Activated CD8-positive, alpha-beta memory T cell treated with anti-CD3 and anti-CD28 coated beads for 4 hours (primary cell): ENCODE measurements at regions not wholly inside any gene's neighbourhood (a gene's known extent, or its start where the extent isn't known, plus 50 kb on each side); places are given as distances from the start of the nearest gene placed in this dataset.
"Not testable (repeated sequence)": the region's sequence is repeated elsewhere in the genome, so short reads cannot be mapped to it uniquely, and the experiment has no call there.

Experiments
- DNase-seq, 2 donors: peaks; one replicate each; pipeline ENCODE4 v3.0.0-alpha.2; 2020; ENCODE audit warnings: low read depth in 2 of 2

DNA sequence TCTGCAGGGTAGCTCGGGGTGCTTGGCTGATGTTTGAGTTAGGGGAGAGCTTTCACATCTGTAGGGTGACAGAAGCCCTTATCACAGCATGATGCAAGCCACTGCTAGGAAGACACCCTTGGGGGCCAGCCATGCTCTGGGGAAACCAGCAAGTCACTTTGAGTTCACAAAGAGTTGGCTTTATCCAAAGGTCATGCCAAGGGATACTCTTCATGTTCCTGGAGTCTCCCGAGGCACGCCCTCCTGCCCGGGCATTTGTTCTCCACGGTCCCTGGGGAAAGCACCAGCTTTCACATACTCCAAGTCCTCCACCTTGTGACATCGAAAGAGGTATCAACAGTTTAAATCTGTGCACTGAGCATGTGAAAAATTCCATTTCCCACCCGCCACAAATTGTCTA is 227.7 kb downstream of the VAPA start:
- DNase-seq: no peak

DNA sequence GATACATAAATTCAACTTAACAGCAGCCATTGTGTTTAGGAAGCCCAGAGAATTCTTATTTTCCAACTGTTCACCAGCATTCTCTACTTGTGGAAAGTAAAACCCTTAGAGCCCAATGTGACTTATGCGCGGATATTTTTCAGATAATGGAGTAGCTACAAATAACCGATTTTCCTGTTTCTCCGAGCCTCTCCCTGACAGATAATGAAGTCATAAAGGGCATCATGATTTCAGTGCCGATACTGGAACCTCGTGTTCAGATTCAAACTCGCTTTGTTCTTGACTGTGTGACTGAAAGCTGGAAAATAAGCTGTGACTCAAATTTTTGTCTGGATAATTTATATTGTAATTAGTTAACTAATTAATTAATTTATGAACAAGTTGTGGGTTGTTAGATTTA is 228.2 kb downstream of the VAPA start:
- DNase-seq: no peak

DNA sequence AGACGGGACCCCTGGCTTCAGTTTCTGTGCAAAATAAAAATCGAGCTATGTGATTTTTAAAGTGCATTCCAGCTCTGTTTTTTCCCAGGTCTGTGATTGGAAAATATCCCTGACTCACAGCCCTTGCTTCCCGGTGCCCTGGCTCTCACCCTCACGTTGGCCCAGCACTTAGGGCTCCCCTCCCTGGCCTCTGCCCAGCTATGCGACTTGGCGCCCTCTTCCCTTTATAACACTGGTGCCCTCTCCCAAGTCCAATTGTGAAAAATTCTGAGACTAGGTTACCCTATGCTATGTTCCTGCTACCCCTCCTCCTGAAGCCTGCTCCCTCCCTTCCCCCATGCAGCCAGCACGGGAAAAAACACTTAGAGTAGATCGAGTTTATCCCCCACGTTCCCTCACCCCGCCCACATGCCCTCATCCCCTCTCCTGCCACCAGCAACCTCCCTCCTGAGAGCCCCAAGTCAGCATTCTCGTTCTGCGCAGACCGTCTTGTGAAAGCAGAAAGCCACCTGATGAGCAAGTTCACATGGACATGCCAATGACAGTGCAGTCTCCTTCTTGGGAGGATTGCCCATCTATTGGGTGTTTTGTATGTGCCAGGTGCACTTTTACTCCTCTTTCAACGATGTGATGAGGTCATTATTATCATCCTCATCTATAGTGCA is 228.8 kb downstream of the VAPA start:
- no peak for DNase-seq

DNA sequence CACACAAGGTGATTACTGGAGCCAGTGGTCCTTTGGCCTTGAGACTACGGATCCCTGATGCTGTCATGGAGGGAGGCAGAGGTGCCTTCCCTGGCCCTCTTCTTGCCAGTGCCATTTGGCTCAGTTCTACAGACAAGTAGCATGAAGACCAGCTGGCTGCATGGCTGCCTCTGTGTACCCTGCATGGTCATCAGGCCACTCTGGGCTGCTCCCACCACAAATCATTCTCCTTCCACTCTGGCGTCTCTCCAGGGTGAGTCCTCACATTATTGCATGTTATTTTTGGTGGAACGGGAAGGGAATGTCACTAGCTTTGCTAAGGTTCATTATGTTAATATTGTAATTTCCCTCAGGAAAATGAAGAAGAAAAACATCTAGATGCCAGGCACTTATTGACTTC is 229.8 kb downstream of the VAPA start:
- no peak for DNase-seq

DNA sequence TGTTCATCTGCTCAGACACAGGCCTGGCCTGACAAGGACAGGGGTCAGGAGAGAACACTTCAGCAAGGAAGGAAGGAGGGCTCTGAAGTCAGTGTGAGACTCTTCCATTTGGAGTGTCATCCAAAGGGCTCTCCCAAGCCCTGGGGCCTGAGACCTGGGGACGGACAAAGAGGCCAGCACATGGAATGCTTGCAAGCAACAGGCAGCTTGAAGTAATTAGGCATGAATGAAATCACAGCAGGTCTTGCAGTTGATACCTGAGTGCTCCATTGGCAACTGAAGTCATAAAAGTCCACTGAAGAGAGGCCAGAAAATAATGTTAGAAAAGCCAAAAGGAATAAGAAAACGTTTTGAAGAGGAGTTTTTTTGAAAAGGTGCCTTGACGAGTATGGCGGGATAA is 231.7 kb downstream of the VAPA start:
- DNase-seq: no peak

DNA sequence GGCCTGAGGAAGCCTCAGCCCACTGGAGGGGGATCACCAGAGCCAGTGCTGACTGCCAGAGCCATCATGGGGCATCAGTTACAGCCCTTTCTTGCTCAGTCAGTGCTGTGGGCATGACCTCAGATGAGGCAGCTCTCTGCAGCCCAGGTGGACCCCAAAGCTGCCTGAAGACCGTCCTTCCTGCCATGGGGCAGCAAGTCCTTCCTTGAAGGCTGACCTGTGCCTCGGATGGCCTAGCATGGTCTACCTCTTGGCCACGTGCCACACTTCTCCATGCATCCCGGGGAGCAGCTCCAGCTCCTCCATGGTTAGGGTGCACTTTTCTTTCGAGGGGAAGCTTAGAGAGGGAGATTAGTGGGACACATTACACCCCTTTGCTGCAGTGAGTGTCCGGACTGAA is 233.4 kb downstream of the VAPA start:
- DNase-seq: no peak

DNA sequence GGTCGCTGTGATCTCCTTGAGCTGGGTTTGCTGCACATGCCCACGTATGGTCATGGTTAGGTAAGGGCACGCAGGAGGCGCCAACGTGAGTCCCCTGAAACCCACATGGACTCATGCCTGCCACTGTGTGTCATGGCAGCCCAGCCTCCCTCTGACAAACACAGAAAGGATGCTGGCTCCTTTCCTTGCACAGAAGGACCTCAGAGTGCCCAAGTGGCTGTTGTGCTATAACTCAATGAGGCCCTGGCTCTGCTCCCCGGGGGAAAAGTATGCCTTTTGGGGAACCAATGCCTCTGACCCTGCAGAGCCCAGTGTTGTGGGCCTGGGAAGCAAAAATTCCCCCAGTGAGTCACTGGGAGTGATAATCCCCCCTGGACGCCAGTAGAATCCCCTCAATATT is 233.9 kb downstream of the VAPA start:
- DNase-seq: no peak

DNA sequence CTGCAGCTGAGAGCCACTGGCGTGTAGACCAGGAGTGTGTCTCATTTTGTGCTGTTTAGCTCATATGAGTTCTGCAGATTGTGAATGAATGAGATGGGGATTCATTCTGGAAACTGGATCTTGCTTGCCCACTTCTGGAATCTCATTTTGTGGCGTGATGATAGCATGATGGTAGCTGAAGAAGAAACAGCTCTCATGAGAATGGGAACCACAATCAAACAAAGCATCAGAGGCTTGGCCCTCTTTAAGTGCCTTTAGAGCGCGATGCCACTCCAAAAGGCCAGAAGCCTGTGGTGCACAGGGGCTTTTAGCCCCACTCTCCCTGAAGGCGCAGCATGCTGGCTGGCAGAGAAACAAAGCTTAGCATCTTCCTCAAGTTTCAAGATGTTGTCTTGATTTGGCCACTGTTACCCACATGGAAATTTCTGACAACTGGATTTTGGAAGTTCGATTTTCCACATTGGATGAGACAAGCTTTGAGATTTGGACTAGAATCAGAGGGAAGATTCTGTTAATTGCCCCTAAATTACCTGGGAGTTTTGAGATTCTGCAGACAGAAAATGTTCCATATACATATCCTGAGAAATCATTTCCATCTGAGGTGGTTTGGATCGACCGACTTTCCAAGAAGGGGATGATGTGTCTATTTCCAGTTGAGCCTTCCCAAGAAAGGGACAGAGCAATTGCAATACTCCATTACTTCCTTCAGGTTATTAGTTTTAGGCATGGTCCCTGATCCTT is 234.5 kb downstream of the VAPA start:
- DNase-seq: no peak

DNA sequence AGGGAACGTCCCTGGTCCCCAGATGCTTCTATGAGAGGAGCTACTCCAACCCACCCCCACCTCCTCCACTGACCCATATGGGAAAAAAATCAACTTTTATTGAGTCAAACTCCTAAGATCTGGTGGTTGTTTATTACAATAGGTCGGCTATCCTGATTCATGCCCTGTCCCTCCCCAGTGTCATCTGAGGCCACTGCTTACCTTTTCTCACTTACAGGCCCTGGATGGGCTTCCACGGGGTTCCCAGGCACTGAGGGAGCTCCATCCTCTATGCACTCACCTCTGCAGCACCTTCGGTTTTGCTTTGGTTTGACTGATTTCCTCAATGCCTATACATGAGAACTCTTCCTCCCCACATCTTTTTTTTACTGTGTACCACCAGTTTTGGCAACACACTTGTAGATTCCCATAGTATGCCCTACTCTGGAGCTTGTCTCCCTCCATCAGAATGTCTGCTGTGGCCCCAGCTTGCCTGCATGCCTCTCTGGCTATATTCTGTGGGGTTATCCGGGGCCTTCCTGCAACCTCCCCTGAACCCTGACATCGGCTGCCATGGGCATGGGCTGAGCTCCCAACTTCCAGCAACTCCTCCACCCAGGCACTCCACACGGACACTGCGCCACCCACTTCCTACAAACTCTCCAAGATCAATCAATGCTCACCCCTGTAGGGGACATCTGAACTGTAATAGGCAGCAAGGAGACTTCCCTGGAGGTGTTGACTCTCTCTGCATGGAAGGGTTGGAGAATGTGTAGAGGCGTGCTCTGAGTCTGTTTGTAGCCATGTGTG is 236.1 kb downstream of the VAPA start:
- DNase-seq: no peak

DNA sequence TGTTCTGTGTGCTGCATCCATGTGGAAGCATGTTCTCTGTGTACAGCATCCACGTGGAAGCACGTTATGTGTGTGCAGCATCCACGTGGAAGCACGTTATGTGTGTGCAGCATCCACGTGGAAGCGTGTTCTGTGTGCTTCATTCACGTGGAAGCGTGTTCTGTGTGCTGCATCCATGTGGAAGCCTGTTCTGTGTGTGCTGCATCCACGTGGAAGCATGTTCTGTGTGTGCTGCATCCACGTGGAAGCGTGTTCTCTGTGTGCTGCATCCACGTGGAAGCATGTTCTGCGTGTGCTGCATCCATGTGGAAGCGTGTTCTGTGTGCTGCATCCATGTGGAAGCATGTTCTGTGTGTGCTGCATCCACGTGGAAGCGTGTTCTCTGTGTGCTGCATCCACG is 236.8 kb downstream of the VAPA start:
- DNase-seq: not testable (repeated sequence)

DNA sequence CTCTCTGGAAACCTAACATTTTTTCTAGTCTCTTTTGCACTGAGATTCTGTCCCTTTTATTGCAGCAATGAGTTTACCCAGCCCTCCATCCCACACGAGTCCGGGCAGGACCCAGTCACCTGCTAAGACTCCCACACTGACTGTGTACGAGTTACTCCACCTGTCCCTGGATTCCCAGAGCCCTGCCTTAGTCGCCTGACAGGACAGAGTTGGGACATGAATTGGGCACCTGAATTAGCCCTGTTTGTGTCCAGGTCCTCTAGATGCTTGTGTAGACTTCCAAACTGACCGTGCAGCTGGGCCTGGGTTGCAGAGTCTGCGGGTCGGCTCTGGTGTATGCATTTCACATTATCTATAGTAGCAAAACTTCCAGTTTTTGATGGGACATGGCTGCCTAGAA is 238.7 kb downstream of the VAPA start:
- no peak for DNase-seq

DNA sequence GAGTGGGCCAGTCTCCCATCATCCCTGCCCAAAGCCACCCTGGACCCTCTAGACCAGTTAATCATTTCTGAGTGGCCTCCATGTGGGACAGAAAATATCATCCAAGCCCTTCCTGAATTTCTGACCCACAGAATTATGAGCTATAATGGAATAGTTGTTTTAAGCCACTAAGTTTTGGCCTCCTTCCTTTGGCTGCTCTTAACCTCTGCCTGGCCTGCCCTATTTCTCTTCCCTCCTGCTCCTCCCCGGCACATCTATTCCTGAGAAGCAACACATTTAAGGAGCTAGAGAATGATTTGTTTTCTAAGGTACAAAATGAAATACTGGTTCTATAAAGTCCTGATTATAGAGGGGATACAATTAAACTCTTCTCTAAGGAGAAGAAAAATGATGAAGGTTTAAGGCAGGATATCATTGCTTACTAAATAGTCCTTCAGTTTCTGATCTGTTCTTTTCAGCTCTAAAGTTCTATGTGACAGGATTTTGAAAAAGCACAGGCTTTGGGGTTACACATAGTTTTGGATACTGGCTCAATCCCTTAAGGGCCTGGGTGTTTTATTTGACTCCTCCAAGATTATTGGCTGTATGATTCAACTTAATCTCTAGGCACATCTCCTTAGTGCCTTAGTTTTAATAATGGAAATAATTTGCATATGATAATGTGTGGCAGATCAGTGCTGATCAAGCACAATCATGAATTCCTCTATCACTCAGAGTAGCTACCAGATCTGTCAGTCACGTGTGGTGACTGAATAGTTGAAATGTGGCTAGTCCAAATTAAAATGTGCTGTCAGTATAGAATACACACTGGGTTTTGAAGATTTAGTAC is 240.3 kb downstream of the VAPA start:
- DNase-seq: no peak

DNA sequence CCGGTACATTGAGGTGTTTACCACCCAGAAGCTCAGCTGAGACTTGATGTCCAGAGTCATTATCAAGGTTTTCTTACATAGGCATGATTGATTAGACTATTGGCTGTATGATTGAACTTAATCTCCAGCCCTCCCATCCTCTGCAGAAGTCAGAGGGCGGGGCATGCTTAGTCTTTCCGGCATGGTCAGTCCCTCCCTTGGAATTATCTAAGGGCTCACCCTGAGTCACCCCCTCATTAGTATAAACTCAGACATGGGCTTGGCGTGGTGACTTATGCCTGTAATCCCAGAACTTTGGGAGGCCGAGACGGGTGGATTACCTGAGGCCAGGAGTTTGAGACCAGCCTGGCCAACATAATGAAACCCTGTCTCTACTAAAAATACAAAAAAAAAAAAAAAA is 243.9 kb downstream of the VAPA start:
- no peak for DNase-seq

DNA sequence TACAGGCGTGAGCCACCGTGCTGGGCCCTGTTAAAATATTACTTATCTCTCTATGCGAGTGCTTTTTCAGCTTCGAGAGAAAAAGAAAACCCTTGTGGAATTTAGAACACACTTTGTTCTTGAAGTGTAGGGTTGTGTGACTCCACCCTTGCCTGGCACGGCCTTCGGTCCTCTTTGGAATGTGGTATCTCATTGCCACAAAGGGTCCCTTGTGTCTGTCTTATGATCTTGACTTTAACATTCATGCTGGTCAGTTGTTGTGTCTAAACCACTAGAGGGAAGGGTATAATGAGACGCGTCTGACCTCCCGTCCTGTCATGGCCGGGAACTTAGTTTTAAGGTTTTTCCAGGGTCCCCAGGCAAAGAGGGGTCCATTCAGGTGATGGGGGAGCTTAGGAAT is 246.4 kb downstream of the VAPA start:
- no peak for DNase-seq

DNA sequence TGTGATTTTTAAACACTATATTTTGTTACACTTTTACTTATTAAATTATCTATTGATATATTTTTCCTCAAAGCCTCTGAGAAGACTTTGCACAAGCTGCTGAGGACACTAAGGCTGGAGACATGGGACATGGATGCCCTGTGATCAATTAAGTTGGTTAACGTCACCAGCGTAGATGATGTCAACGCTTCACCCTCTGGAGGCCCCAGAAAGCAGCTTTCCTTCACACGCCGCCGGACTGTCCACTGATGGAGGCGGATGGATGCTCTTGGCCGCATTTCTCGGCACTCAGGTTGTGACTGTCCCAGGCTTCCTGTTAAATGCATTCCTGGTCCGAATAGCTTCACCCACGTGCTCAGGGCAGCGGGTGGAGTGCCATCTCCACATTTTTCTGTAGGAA is 247.5 kb downstream of the VAPA start:
- DNase-seq: no peak

DNA sequence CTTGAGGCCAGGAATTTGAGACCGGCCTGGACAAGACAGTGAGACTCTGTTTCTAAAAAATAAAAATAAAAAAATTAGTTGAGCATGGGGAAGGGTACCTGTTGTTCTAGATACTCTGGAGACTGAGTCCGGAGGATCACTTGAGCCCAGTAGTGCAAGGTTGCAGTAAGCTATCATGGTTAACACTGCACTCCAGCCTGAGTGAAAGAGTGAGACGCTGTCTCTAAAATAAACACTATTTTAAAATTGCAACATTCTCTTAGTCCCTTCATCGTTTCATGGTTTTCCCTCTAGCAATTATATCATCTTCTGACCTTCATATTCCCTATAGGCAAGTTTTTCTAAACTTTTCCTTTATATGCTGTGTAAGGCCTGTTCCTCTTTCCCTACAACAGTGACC is 248.5 kb downstream of the VAPA start:
- no peak for DNase-seq

DNA sequence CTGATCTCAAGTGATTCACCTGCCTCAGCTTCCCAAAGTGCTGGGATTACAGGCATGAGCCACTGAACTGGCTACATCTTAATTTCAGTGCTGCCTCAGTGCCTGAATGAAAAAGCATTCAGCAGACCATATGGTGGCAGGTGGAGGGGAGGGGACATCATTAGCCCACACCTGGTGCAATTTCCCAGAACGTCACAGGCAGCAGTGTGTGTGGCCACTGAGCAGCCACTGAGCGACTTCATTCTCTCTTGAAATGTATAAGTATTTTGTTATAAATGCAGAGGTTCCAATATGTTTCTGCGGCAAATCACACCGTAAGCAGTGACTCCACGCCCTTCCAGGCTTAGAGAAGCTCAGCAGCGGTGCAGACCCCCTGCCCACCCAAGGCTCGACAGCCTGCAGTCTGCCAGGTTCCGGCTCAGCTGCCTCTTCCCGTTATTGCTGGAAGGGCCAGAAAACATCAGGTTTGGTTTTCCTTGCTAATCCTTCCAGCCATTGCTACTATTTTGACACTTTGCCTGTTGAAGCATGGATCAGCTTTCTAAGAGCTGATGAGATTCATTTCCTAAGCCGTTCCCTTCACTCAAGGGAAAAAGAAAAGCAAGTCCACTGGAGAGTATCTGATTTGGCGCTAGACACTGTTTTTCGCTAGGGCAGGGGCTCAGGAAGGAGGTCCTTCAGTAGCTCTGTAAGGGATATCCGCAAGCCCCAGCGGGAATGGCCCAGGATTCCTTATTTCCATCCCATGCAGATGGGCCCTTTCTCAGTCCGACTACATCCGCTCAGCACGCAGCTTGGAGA is 250.7 kb downstream of the VAPA start:
- DNase-seq: no peak

DNA sequence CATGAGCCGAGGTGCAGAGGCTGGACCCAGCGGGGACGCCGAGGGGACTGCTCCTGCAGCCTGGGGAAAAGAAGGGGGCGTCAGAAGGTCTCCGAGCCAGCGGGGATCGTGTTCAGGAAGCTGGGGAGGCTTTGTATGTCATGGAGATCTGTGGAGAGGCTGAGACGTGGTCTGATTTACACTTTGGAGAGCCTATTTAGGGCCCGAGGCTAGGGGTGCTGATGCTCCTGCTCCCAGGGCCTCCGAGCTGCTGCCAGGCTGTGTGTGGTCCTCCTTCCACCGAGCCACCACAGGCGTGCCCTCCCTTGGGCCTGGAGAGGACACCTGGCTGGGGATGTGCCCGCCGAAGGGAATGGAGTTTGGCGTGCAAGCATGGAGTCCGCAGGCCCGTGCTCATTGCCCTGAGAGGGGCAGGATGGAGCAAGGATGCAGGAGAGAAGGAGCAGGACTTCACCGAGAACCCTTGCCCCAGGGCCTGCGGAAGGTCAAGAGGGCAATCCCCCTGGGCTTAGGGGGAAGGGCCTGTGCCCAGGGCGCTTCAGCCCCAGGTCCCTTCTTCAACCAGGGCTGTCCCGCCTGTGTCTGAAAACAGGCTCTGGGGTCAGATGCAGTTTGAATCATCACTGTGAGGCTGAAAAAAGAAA is 252.5 kb downstream of the VAPA start:
- no peak for DNase-seq

DNA sequence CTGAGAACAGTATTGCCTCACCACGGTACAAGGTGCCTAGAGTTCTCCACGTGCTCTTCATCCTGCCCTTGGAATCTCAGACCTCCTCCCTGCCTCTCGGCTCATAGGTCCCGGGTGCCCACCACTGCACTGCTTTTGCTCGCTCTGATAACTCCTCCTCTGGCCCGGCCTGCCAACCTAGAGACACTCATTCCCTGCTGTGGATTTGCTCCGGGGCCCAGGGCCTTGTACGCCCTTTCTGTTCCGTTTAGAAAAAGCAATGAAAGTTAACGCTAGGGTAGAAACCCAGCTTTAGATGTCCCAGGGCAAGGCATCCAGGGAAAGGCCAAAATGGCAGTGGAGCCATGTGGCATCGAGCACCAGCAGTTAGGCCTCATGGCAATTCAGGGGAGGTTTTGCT is 253.9 kb downstream of the VAPA start:
- DNase-seq: no peak

DNA sequence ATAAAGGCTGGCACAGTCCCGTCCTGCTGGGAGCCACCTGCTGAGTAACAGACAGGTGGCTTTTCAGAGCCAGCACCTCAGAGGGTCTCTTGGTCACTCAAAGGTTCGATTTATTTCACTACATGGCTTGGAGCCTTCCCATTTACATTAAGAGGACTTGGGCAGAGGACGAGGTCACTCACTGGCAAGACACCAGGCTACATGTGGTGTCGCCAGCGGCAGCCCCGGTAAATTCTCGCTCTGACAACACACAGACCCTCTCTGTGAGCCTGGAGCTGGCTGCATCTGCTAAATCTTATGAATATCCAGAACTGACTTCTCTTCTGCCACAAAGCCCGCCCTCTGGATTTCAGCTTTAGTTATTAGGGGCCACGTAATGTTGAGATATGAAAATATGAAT is 254.7 kb downstream of the VAPA start:
- no peak for DNase-seq

DNA sequence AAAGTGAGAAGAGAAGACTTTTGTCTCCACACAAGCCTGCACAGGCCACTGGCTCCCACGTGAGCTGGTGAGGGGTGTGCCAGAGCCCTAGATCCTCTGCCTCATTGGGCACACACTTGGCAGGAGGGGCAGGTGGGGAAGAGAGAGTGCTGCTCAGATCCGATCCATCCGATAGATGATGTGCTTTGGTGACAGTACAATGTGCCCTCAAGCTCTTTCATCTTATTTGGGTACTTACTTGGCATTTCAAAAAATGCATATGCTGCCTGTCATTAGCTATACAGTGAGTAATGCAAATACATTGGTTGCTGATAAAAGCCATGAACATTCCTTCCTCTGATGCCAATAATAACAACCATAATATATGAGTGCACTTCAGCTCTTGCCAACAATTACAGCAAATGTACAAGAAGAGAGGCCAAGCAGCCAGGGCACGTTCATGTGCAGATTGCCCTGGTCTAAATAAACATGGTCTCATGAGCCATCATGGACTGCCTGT is 255.3 kb downstream of the VAPA start:
- no peak for DNase-seq
